Kidney (tissue), 13 donors: ENCODE measurements at regions not wholly inside any gene's neighbourhood (a gene's known extent, or its start where the extent isn't known, plus 50 kb on each side); places are given as distances from the start of the nearest gene placed in this dataset.

ENCODE experiments used
- DNase-seq, 5 donors: peaks; one replicate each; pipeline ENCODE4 v3.0.0-alpha.2; 2013 to 2020
- FAIRE-seq: peaks from 2 replicates; lab custom pipeline; 2012; peaks lifted over from hg19 to GRCh38; lab: Jason Lieb, UNC
- H3K27ac ChIP-seq, 2 donors: one replicate each; pipeline ENCODE4 v1.7.0; 2013; ENCODE audit warnings: low read depth in 2 of 2, low read length in 2 of 2, inconsistent platforms in 1 of 2
- H3K27me3 ChIP-seq: one replicate; pipeline ENCODE4 v1.7.1; 2013; ENCODE audit warnings: low read length, inconsistent platforms; ENCODE audit not compliant: control insufficient read depth, insufficient read depth
- H3K36me3 ChIP-seq, 3 donors: one replicate each; pipeline versions ENCODE4 v1.7.0 to v1.7.1; 2013; ENCODE audit warnings: low read length in 3 of 3, control low read depth in 1 of 3, inconsistent platforms in 1 of 3; ENCODE audit not compliant: insufficient read depth in 3 of 3, control insufficient read depth in 2 of 3
- H3K4me1 ChIP-seq, 3 donors: one replicate each; pipeline versions ENCODE4 v1.7.0 to v1.7.1; 2013; ENCODE audit warnings: low read length in 3 of 3, inconsistent platforms in 1 of 3, low read depth in 1 of 3; ENCODE audit not compliant: control insufficient read depth in 2 of 3, insufficient read depth in 2 of 3
- H3K4me3 ChIP-seq, 3 donors: one replicate each; pipeline versions ENCODE4 v1.7.0 to v1.8.1; 2013; ENCODE audit warnings: low read length in 3 of 3, control low read depth in 1 of 3, inconsistent platforms in 1 of 3
- H3K9ac ChIP-seq, 3 donors: one replicate each; pipeline versions ENCODE4 v1.7.0 to v1.7.1; 2013; ENCODE audit warnings: low read length in 3 of 3, control low read depth in 1 of 3, inconsistent platforms in 1 of 3
- H3K9me3 ChIP-seq, 3 donors: one replicate each; pipeline versions ENCODE4 v1.7.0 to v1.7.1; 2013; ENCODE audit warnings: low read length in 3 of 3, control low read depth in 1 of 3, inconsistent platforms in 1 of 3; ENCODE audit not compliant: control insufficient read depth in 2 of 3, insufficient read depth in 1 of 3
- CTCF ChIP-seq: IDR thresholded peaks from 3 replicates; pipeline ENCODE4 v1.5.1; 2012; ENCODE audit warnings: mild to moderate bottlenecking, moderate library complexity, borderline replicate concordance; ENCODE audit not compliant: insufficient read depth; ENCODE audit errors: extremely low read depth
- intact Hi-C: fragments of 100-400 bp; cut with DNase I; formaldehyde crosslinking; loops from one replicate; pipeline ENCODE4 v1.11.1; 2022
- donor health status: control.
- donor health status: control.
- donor health status: control.
- donor health status: control.
- donor health status: control.
- donor health status: DM: yes; HTN: yes; CAD: no.
- donor health status: Normal renal cell carcinoma (clear cell type).

- Histone ChIP-seq H3K4me1 (no peaks in the 10 kb centered on the region), H3K27ac (no peak overlapping the region), H3K27me3 (no peaks in the 10 kb centered on the region), H3K36me3 (no peaks in the 10 kb centered on the region), H3K9me3 (no peaks in the 10 kb centered on the region), H3K9ac (no peak overlapping the region), H3K4me3 (no peak overlapping the region)
- TF ChIP-seq CTCF = no peak
- FAIRE-seq = no peak
- no peak for DNase-seq
- intact Hi-C loops = no loop called here
These were observed 789.3 kb upstream of the ADAMTS5 start for GRCh38 chr21:27756191-27756590.

GRCh38 chr21:27743971-27744564 lies 777.2 kb upstream of the ADAMTS5 start:
- intact Hi-C loops = no loop called here

GRCh38 chr21:27741736-27742135 lies 774.8 kb upstream of the ADAMTS5 start:
- H3K4me1 ChIP-seq = no peaks in the 10 kb centered on the region
- H3K27me3 ChIP-seq = no peaks in the 10 kb centered on the region
- FAIRE-seq (no peak), DNase-seq (no peak)
- H3K36me3 ChIP-seq = no peaks in the 10 kb centered on the region
- H3K4me3 ChIP-seq = no peak overlapping the region
- no peak for TF ChIP-seq CTCF
- no peaks in the 10 kb centered on the region for H3K9me3 ChIP-seq
- H3K27ac ChIP-seq = no peak overlapping the region
- no peak overlapping the region for H3K9ac ChIP-seq
- intact Hi-C loops = no loop called here

More at GRCh38 chr21:27743971-27744564, 777.2 kb upstream of the ADAMTS5 start:
- no peaks in the 10 kb centered on the region for H3K4me1 ChIP-seq
- no peaks in the 10 kb centered on the region for H3K36me3 ChIP-seq
- DNase-seq (no peak), FAIRE-seq (no peak)
- no peak overlapping the region for H3K27ac ChIP-seq
- H3K9ac ChIP-seq = no peak overlapping the region
- no peaks in the 10 kb centered on the region for H3K27me3 ChIP-seq
- no peak for TF ChIP-seq CTCF
- no peaks in the 10 kb centered on the region for H3K9me3 ChIP-seq
- H3K4me3 ChIP-seq = no peak overlapping the region

- H3K36me3 ChIP-seq = no peaks in the 10 kb centered on the region
- H3K9ac ChIP-seq = no peak overlapping the region
These were observed 773.2 kb upstream of the ADAMTS5 start for GRCh38 chr21:27740084-27740483.

More at GRCh38 chr21:27740084-27740483, 773.2 kb upstream of the ADAMTS5 start:
- TF ChIP-seq CTCF = no peak
- H3K4me3 ChIP-seq = no peak overlapping the region
- FAIRE-seq (no peak), DNase-seq (no peak)
- no peaks in the 10 kb centered on the region for H3K27me3 ChIP-seq
- no peaks in the 10 kb centered on the region for H3K9me3 ChIP-seq
- intact Hi-C loops = no loop called here
- no peak overlapping the region for H3K27ac ChIP-seq
- H3K4me1 ChIP-seq = no peaks in the 10 kb centered on the region
